RPMI7951 (cell line): ENCODE measurements at regions not wholly inside any gene's neighbourhood (a gene's known extent, or its start where the extent isn't known, plus 50 kb on each side); places are given as distances from the start of the nearest gene placed in this dataset.
"Not testable (repeated sequence)": the region's sequence is repeated elsewhere in the genome, so short reads cannot be mapped to it uniquely, and the experiment has no call there.

Experiments used
- DNase-seq: peaks from one replicate; pipeline ENCODE4 v3.0.0-alpha.2; 2012; ENCODE audit warnings: low read depth

- peak; percentile 42 for DNase-seq
These were observed 105.8 kb upstream of the ARHGAP42 start for GRCh38 chr11:100581318-100581717.

GRCh38 chr11:100584201-100584985 lies 102.7 kb upstream of the ARHGAP42 start:
- no peak for DNase-seq

GRCh38 chr11:100585728-100586127 lies 101.4 kb upstream of the ARHGAP42 start:
- DNase-seq: no peak

GRCh38 chr11:100586361-100587101 lies 100.6 kb upstream of the ARHGAP42 start:
- no peak for DNase-seq

DNA sequence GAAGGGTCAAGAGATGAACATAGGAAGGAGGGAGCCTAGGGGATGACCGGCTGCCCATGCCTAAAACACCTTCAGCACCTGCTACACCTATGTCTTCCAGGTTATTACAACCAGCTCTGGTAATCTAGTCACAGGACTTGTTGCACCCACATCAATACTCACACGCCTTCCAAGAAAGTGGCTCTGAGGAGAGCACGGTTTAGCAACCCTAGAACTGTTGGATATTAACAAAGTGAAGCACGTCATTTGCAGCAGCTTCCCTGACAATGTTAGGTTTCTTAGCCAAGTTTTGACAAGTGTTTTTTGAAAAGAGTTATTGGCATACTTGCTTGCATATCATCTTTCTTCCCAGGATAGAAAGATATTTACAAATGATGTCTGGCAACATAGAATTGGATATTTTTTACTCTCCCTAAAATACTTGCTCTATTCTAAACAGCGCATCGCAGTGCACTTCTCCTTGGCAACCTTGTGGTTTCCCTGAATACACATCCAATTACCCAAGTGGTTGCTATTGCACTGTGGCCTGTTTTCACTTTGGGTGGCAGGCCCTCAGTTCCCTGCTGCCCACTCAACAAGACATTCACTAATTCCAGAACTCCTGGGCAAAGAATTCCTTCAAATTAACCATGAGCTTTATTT lies 94.3 kb upstream of the ARHGAP42 start:
- no peak for DNase-seq

DNA sequence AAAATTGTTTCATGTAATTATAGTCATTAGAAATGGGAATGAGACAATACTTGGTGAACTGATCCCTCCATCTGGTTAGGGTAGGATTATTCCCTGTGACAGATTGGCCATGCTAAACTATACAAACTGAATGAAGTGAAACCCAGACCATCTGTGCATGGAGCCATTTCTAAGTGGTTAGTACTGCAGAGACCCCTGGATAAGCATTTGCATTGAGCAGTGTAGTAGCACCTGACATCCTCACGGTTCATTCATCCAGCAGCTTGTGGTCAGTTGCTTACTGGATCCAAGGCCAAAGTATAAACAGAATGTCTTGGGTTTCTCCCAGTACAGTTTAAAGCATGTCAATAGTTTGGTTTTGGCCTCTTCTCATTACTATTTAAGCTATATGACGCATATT lies 93.8 kb upstream of the ARHGAP42 start:
- DNase-seq: no peak

DNA sequence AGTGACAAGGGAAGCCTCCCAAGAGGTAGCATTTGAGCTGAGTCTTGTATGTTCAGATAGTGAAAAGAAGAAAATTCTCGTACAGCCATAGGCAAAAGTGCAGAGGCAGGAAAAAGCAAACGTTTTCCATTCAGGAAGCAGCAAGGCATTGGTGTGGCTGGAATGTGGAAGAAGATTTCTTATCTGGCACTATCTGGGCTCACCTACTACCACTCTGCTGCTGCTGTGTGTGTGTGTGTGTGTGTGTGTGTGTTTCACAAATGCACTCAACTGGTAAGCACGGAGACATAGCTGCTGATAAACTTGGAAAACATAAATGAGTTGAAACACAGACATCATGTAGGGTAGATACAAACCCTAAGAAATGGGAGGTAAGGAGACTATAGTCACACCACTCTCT lies 92.8 kb upstream of the ARHGAP42 start:
- DNase-seq: no peak

- no peak for DNase-seq
These were observed 86.1 kb upstream of the ARHGAP42 start for GRCh38 chr11:100600941-100601340.

- no peak for DNase-seq
These were observed 84.4 kb upstream of the ARHGAP42 start for GRCh38 chr11:100602716-100603115.

DNA sequence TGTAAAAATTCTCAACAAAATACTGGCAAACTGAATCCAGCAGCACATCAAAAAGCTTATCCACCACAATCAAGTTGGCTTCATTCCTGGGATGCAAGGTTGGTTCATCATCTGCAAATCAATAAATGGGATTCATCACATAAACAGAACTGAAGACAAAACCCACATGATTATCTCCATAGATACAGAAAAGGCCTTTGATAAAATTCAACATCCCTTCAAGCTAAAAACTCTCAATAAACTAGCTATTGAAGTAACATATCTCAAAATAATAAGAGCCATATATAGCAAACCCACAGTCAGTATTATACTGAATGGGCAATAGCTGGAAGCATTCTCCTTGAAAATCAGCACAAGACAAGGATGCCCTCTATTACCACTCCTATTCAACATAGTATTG lies 79.3 kb upstream of the ARHGAP42 start:
- not testable (repeated sequence) for DNase-seq

GRCh38 chr11:100612766-100613165 lies 74.3 kb upstream of the ARHGAP42 start:
- DNase-seq: peak; percentile 43

DNA sequence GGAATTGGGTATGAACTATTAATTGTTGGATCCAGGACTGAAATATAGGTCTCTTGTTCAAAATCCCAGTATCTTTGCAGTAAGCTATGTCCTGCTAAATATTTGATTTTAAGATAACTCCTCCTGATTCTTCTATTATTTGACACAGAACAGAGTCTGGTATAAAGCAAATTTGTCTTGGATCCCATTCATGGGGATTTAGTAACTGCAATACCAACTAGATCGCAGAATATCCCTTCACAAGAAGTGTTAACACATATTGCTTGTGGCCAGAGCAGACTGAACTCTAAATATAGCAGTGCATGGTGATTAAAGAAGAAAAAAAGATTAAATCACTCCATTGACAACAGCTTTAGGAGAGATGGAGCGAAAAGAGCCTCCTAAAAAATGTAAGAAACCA lies 68.2 kb upstream of the ARHGAP42 start:
- DNase-seq: no peak

GRCh38 chr11:100619484-100619883 lies 67.6 kb upstream of the ARHGAP42 start:
- no peak for DNase-seq

GRCh38 chr11:100622404-100622803 lies 64.7 kb upstream of the ARHGAP42 start:
- DNase-seq: no peak

DNA sequence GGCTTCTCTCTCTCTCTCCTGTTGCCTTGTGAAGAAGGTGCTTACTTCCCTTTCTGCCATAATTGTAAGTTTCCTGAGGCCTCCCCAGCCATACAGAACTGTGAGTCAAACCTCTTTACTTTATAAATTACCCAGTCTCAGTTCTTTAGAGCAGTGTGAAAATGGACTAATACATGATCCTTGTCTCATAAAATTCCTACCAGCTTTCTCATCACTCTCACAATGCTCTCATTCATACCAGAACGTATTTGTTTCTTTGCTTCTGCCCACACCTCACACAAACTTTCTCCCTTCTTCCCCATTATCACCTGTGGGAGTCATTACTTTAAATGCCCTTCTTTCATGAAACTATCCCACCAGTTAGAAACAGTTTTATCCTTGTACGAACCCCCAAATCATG lies 62.7 kb upstream of the ARHGAP42 start:
- DNase-seq: no peak

GRCh38 chr11:100625041-100625440 lies 62.0 kb upstream of the ARHGAP42 start:
- no peak for DNase-seq

DNA sequence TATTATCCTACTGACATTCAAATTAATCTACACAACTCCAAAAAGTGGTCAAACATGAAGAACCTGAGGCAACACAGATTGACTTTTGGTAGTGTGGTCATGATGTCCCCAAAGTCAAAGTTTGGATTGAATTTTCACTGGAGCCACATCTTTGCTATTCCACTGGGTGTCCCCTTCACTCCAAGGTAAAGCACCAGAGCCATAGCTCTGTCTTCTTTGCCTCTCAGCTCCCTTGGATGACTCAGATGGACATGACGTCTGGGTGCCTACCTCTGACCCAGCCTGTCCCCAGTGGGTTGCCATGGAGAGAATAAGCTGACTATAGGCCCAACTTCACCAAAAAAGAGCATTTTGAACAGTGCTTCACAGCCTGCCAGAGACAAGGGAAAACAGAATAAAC lies 57.4 kb upstream of the ARHGAP42 start:
- peak; percentile 43 for DNase-seq

DNA sequence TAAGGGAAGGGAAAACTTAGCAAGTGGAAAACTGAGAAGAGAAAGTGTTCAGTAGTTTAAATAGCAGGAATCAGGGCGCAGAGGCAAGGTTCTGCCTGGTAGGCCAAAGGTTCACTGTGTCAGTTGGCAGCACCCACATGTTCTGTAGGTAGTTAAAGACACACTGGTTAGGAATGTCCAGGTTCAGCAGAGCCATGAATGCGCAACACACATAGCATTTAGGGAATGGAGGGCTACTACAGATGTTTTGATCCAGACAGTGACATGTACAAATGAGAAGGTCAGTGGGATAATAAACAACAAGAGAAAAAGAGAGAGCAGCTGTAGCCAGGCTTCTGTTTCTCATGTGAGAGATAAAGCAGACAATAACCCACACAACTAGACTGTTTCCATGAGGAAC lies 56.2 kb upstream of the ARHGAP42 start:
- DNase-seq: no peak

DNA sequence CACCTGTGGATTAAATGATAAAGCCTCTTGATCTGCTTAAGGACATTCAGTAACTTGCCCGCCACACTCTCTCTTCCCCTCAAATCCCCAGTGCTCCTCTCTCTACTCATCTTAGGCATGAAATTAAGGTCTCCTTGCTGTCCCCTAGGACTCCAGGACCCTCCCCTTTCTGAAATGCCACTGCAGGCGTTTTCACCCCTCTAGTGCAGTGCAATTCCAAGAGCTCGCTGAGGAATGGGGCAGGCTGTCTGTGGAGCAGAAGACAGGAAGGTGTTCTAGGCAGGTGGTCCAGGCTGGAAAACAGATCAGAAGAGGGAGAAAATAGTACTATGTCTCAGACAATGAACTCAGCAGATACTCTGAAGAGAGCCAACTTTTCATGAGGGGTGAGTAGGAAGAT lies 55.8 kb upstream of the ARHGAP42 start:
- DNase-seq: no peak

DNA sequence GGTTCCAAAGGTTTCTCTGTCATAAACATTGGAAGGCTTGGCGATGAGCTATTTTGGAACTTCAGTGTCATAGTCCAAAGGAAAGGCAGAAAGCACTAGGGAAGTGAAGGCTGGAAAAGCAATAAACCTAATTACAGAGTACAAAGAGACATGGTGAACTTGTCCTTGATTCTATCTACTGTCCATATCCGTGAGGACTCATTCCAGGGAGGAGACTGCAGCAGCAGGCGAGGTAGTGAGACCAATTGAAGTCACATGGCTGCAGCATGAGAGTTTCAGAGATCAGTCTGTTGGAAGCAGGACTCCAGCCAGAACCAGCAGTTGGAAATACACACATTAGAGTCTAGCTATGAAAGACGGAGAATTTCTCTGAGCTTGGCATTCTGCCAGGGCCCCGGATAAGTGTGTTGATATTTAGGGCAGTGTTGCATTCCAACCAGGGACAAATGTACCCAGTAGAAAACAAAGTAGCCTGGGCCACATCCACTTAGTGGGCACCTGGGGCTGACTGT lies 54.1 kb upstream of the ARHGAP42 start:
- peak; percentile 63 for DNase-seq

DNA sequence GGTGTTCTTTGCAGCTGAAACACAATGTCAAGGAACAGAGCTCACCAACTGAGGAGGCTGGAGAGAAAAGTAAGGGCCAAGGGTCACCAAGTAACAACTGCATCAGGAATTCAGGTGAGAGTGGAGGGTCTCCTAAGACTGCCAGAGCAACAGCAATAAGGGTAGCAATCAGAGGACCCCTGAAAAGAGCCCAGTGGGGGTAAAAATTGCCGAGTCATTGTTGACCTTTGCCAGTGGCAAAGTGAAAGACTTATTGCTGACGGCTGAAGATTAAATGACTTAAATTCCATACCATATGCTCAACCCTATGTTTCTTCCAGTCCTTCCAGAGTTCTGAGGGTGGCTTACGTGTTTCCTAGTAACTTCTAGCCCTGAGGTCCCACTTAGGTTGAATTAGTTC lies 51.9 kb upstream of the ARHGAP42 start:
- no peak for DNase-seq

GRCh38 chr11:100636536-100636935 lies 50.6 kb upstream of the ARHGAP42 start:
- peak; percentile 45 for DNase-seq
